Rectal smooth muscle tissue (tissue), 1 donor: ENCODE measurements at regions not wholly inside any gene's neighbourhood (a gene's known extent, or its start where the extent isn't known, plus 50 kb on each side); places are given as distances from the start of the nearest gene placed in this dataset.
A peak's percentile ranks its signal among the peaks of the same experiment; 100 is the strongest.
"Not testable (repeated sequence)": the region's sequence is repeated elsewhere in the genome, so short reads cannot be mapped to it uniquely, and the experiment has no call there.

Source experiments
- H3K27ac ChIP-seq: one replicate; pipeline ENCODE4 v1.7.0; 2013; ENCODE audit warnings: low read depth, low read length, inconsistent platforms
- H3K27me3 ChIP-seq: one replicate; pipeline ENCODE4 v1.7.0; 2013; ENCODE audit warnings: low read length; ENCODE audit not compliant: control insufficient read depth, insufficient read depth
- H3K36me3 ChIP-seq: one replicate; pipeline ENCODE4 v1.7.0; 2013; ENCODE audit warnings: low read length; ENCODE audit not compliant: control insufficient read depth, insufficient read depth
- H3K4me1 ChIP-seq: one replicate; pipeline ENCODE4 v1.7.0; 2013; ENCODE audit warnings: low read length; ENCODE audit not compliant: control insufficient read depth, insufficient read depth
- H3K4me3 ChIP-seq: one replicate; pipeline ENCODE4 v1.7.0; 2013; ENCODE audit warnings: low read length
- H3K9ac ChIP-seq: one replicate; pipeline ENCODE4 v1.7.0; 2013; ENCODE audit warnings: low read length

DNA sequence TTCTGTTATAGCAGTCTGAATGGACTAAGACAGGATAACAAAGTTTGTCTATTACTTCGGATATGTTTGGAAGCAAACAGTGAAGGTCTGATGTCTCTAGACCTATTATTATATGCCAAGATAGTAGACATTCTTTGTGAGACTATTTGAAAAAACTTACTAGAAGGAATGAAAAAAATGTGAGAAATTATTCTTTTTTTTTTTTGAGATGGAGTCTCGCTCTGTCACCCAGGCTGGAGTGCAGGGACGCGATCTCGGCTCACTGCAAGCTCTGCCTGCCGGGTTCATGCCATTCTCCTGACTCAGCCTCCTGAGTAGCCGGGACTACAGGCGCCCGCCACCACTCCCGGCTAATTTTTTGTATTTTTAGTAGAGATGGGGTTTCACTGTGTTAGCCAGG, 690.7 kb upstream of the SLC35B3 start:
- not testable (repeated sequence) for H3K27ac ChIP-seq, H3K4me1 ChIP-seq, H3K9ac ChIP-seq, H3K27me3 ChIP-seq, H3K36me3 ChIP-seq, H3K4me3 ChIP-seq

- H3K4me3 ChIP-seq, result no peak overlapping the region
- H3K36me3 ChIP-seq, result no peaks in the 10 kb centered on the region
- no peaks in the 10 kb centered on the region for H3K27me3 ChIP-seq
- H3K4me1 ChIP-seq, result no peaks in the 10 kb centered on the region
- no peak overlapping the region for H3K9ac ChIP-seq
- H3K27ac ChIP-seq, result no peak overlapping the region
Observed at GRCh38 chr6:9121549-9121948, 686.2 kb upstream of the SLC35B3 start.

DNA sequence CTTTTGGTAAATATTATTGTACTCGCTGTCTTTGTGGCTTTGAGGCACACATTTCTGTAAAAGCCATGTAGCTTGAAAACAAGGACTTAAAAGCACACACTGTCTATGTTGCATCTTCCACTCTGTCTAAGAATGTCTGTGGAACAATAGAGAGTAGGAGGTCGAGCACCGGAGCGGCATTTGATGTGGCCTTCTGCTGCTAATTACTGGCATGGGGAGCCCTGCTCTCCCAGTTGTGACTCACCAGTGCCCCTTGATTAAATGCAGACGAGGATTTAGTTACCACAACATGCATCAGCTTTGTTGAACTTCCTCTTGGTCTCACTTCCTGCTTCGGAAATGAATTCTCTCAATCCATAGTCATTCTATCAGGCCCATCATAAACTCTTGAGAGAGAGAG, 680.7 kb upstream of the SLC35B3 start:
- no peak overlapping the region for H3K4me3 ChIP-seq
- H3K36me3 ChIP-seq, result no peaks in the 10 kb centered on the region

DNA sequence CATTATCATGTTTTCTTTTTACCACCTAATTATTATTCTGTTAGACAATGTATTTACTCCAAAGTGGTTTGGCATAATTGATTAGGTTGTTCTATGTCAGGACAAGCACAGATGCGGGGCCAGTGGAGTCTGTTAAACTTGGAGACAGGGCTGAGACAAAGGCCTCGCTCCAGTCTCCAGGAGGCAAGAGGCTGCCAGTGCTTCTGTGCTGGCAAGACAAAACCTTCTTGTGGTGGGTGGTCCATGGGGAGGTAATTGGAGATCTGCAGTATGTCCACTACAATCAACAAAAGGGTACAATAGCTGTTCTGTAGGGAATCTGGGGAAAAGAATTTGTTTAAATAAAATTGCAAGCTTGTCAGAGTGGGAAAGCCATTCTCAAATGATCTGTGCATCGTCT, 677.2 kb upstream of the SLC35B3 start:
- Histone ChIP-seq H3K4me1 (no peaks in the 10 kb centered on the region), H3K36me3 (no peaks in the 10 kb centered on the region), H3K27ac (no peak overlapping the region), H3K27me3 (no peaks in the 10 kb centered on the region), H3K9ac (no peak overlapping the region), H3K4me3 (no peak overlapping the region)

More for the DNA sequence above, 680.7 kb upstream of the SLC35B3 start:
- H3K4me1 ChIP-seq, result no peaks in the 10 kb centered on the region
- no peaks in the 10 kb centered on the region for H3K27me3 ChIP-seq
- H3K27ac ChIP-seq, result no peak overlapping the region
- H3K9ac ChIP-seq, result no peak overlapping the region

DNA sequence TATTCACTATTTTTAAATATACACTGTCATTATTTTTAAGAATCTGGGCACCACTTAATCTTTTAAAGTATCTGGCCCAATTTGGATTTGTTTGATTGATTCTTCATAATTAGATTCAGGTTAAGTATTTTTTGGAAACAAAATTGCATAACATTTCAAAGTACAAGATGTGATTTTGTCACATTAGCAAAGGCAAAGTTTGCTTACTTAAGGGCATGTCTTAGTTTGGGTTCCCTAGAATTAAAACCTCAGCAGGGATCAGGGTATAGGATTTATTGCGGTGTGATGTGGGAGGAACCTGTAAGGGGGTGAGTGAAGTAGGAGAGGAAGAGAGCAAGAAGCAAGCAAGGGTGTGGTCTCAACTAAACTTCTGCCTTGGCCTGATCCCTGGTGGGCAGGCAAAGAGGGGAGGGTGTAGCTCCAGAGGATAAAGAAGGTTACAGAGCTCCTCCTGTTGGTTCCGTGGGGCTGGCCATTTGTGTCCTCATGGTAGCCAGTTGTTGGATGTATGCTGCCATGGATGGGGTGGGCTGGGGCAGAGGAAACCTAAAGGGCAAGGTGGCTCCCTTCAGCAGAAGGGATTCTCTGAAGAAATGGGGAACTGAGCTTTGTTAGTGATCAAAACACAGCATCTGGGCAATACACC, 668.7 kb upstream of the SLC35B3 start:
- Histone ChIP-seq H3K36me3 (no peaks in the 10 kb centered on the region), H3K27me3 (no peaks in the 10 kb centered on the region), H3K4me1 (no peaks in the 10 kb centered on the region), H3K27ac (no peak overlapping the region), H3K4me3 (no peak overlapping the region), H3K9ac (no peak overlapping the region)

DNA sequence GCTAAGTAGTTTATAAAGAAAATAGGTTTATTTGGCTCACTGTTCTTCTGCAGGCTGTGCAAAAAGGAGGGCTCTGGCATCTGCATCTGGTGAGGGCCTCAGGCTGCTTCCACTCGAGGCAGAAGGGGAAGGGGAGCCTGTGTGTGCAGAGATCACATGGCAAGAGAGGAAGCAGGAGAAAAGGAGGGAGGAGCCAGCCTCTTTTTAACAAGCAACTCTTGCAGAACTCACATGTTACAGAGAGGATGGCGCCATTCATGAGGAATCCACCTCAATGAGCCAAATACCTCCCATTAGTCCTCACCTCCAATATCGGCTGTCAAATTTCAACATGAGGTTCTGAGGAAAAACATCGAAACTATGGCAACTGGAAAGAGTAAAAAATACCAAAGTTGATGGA, 666.6 kb upstream of the SLC35B3 start:
- no peak overlapping the region for H3K9ac ChIP-seq
- H3K27ac ChIP-seq, result no peak overlapping the region
- no peaks in the 10 kb centered on the region for H3K27me3 ChIP-seq
- H3K4me3 ChIP-seq, result no peak overlapping the region
- H3K36me3 ChIP-seq, result no peaks in the 10 kb centered on the region
- no peaks in the 10 kb centered on the region for H3K4me1 ChIP-seq

GRCh38 chr6:9100869-9101580, 665.7 kb upstream of the SLC35B3 start:
- Histone ChIP-seq H3K9ac (no peak overlapping the region), H3K36me3 (no peaks in the 10 kb centered on the region), H3K4me1 (no peaks in the 10 kb centered on the region), H3K4me3 (no peak overlapping the region), H3K27me3 (no peaks in the 10 kb centered on the region), H3K27ac (no peak overlapping the region)

DNA sequence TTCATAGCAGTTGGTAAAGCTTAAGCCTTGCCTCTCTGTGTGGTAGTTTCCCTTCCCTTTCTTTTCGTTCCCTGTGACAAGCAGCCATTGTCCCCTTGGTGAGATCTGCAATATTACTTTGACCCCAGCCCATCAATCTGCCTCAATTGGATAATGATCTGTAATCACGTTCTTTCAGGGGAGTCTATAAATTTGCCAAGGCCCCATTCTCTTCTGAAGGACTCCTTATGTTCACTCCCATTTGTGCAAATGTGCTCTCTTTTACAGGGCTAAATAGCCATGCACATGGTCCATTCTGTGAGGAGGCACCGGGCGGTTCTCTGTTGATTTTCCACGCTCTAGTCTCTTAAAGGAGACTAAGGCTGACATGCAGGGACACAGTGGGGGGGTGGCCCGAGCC, 660.4 kb upstream of the SLC35B3 start:
- Histone ChIP-seq H3K27ac (no peak overlapping the region), H3K27me3 (no peaks in the 10 kb centered on the region), H3K4me3 (no peak overlapping the region), H3K36me3 (no peaks in the 10 kb centered on the region), H3K9ac (no peak overlapping the region), H3K4me1 (no peaks in the 10 kb centered on the region)

DNA sequence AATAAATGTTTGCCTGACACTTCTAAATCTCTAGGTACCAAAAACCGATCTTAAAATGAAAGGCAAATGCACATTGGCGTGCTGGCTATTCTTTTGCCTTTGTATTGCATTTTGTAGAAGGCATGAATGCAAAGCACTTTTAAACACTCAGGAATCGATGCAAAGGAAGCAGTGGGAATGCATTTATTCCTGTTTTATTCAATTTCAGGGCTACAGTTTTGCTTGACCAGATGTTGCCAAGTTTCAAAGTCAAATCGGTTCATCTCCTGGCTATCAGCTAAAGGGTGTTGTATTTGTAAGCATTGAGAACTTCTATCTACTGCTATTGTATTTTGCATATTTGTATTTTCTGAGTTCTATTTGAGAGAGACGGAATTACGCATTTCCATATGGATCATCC, 659.8 kb upstream of the SLC35B3 start:
- Histone ChIP-seq H3K4me1 (no peaks in the 10 kb centered on the region), H3K9ac (no peak overlapping the region), H3K27ac (no peak overlapping the region), H3K36me3 (no peaks in the 10 kb centered on the region), H3K4me3 (no peak overlapping the region), H3K27me3 (no peaks in the 10 kb centered on the region)

DNA sequence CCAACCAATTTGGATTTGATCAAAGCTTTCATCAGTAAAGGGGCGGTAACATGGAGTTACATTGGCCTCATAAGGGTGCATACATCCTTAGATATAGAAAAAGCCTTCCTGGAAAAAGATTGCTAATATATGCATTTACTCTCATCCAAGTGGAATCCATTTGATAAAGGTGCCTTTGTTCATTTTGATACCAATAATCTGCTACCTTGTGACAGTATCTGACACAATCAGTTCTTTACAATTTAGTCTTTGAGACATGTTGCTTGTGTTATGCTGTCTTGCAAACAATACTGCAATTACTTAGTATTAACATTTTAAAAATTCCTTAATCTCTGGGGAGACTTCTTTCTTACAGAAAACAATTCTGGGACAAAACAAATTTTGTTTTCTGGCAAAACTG, 654.4 kb upstream of the SLC35B3 start:
- Histone ChIP-seq H3K27ac (no peak overlapping the region), H3K9ac (no peak overlapping the region), H3K36me3 (no peaks in the 10 kb centered on the region), H3K4me1 (no peaks in the 10 kb centered on the region), H3K4me3 (no peak overlapping the region), H3K27me3 (no peaks in the 10 kb centered on the region)

- Histone ChIP-seq H3K27ac (no peak overlapping the region), H3K4me1 (no peaks in the 10 kb centered on the region), H3K9ac (no peak overlapping the region), H3K27me3 (no peaks in the 10 kb centered on the region), H3K4me3 (no peak overlapping the region), H3K36me3 (no peaks in the 10 kb centered on the region)
Observed at GRCh38 chr6:9087470-9087869, 652.1 kb upstream of the SLC35B3 start.

- Histone ChIP-seq H3K4me1 (no peaks in the 10 kb centered on the region), H3K4me3 (no peak overlapping the region), H3K9ac (no peak overlapping the region), H3K27ac (peak overlapping the region; percentile 48), H3K27me3 (no peaks in the 10 kb centered on the region), H3K36me3 (no peaks in the 10 kb centered on the region)
Observed at GRCh38 chr6:9086331-9086730, 651.0 kb upstream of the SLC35B3 start.

- Histone ChIP-seq H3K36me3 (no peaks in the 10 kb centered on the region), H3K9ac (no peak overlapping the region), H3K4me3 (no peak overlapping the region), H3K4me1 (no peaks in the 10 kb centered on the region), H3K27me3 (no peaks in the 10 kb centered on the region), H3K27ac (no peak overlapping the region)
Observed at GRCh38 chr6:9085709-9086070, 650.3 kb upstream of the SLC35B3 start.
